ENCODE measurements at regions not wholly inside any gene's neighbourhood (a gene's known extent, or its start where the extent isn't known, plus 50 kb on each side); places are given as distances from the start of the nearest gene placed in this dataset.

GRCh38 chr3:14338242-14338641, 64.2 kb upstream of the SLC6A6 start:
- Mint-ChIP-seq H3K9me3 (no peaks in the 10 kb centered on the region), H3K4me3 (no peak overlapping the region), H3K4me1 (ENCODE audit: low read depth) (peaks cover 1% of the 10 kb centered on the region), H3K27me3 (ENCODE audit: insufficient read depth) (peaks cover 39% of the 10 kb centered on the region), H3K36me3 (ENCODE audit: low read depth) (no peaks in the 10 kb centered on the region), H3K27ac (no peak overlapping the region)
- TF ChIP-seq, protein P1, sequence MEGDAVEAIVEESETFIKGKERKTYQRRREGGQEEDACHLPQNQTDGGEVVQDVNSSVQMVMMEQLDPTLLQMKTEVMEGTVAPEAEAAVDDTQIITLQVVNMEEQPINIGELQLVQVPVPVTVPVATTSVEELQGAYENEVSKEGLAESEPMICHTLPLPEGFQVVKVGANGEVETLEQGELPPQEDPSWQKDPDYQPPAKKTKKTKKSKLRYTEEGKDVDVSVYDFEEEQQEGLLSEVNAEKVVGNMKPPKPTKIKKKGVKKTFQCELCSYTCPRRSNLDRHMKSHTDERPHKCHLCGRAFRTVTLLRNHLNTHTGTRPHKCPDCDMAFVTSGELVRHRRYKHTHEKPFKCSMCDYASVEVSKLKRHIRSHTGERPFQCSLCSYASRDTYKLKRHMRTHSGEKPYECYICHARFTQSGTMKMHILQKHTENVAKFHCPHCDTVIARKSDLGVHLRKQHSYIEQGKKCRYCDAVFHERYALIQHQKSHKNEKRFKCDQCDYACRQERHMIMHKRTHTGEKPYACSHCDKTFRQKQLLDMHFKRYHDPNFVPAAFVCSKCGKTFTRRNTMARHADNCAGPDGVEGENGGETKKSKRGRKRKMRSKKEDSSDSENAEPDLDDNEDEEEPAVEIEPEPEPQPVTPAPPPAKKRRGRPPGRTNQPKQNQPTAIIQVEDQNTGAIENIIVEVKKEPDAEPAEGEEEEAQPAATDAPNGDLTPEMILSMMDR (IDR thresholded peaks at IDR 0.05): no peak
- no peak for DNase-seq

- Mint-ChIP-seq H3K4me1 (ENCODE audit: low read depth) (peaks cover 8% of the 10 kb centered on the region), H3K4me3 (no peak overlapping the region)
Measured at GRCh38 chr3:14338898-14339458, 63.4 kb upstream of the SLC6A6 start.

DNA sequence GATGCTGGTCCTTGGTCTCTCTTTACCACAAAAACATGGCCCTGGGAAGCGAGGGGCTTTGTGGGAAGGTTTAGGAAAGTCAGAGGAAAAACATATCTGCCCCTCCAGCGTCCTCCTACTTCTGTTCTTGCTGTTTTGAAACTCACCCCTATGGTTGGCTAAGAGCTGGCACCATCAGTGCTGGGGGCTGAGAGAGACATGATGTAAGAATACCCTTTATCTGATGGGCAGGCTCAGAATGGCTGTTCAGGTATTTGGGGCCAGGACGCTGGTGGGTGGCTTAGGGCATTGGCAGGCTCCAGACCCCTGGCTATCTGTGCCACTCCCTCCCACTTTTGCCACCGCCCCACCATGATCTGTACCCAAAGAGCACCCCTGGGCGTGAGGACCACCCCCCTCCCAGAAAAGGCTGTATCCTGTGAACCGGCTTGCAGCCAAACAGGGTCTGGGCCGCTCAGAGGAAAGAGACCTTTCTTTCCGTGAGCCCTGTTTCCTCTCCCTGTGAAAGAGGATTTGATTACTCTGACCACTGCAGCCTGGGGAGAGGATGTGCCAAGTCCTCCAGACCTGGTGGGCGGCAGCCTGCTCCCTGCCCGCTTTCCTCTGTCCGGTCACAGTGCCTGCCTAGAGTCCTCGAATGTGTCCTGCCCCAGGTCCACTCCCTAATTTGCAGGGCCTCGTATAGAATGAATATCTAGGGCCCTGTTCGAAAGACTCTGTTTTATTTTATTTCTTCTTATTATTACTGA, 61.3 kb upstream of the SLC6A6 start:
- no peaks in the 10 kb centered on the region for H3K36me3 Mint-ChIP-seq (ENCODE audit: low read depth)
- TF ChIP-seq, protein P1 (IDR thresholded peaks at IDR 0.05): no peak
- no peak for DNase-seq
- peaks cover 25% of the 10 kb centered on the region for H3K4me1 Mint-ChIP-seq (ENCODE audit: low read depth)
- H3K27me3 Mint-ChIP-seq (ENCODE audit: insufficient read depth): peaks cover 45% of the 10 kb centered on the region
- no peak overlapping the region for H3K4me3 Mint-ChIP-seq
- H3K9me3 Mint-ChIP-seq: no peaks in the 10 kb centered on the region
- H3K27ac Mint-ChIP-seq: no peak overlapping the region

More at GRCh38 chr3:14338898-14339458, 63.4 kb upstream of the SLC6A6 start:
- Mint-ChIP-seq H3K9me3 (no peaks in the 10 kb centered on the region), H3K27ac (no peak overlapping the region), H3K36me3 (ENCODE audit: low read depth) (no peaks in the 10 kb centered on the region), H3K27me3 (ENCODE audit: insufficient read depth) (peaks cover 39% of the 10 kb centered on the region)
- TF ChIP-seq, protein P1 (IDR thresholded peaks at IDR 0.05): no peak
- DNase-seq: no peak

DNA sequence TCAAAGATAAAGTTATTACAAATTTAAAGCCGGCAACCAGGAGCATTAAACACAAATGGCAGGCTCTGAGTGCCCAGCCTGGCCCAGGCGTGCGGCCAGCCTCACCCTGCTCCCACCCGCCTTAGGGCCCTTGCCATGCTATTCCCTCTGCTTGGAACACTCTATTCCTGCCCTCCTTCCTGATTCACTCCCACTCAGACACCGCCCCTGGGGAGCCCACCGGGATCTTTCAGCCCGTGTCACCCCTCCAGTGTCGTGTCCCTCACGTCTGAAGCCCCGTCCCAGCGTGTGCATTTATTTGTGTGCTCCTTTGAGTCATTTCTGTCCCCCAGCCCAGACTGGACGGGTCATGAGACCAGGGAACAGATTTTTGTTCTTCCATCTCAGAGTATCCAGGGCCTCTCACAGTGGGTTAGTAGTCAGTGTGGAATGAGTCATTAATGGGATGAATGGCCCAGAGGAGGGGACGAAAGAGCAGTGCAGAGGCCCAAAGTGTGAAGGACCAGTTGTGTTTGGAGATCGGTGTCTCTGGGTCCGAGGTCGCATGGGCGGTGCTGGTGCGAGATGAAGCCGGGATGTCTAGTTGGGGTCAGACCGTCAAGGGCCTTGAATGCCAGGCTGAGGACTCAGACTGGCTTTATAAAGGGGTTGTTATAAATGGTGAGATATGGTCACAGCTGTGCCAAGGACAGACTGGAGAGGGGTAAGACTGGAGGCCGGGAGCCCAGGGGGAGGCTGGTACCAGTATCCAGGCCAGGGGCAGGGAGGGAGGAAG, 58.9 kb upstream of the SLC6A6 start:
- peaks cover 27% of the 10 kb centered on the region for H3K4me1 Mint-ChIP-seq (ENCODE audit: low read depth)
- TF ChIP-seq, protein P1 (IDR thresholded peaks at IDR 0.05): no peak
- peaks cover 36% of the 10 kb centered on the region for H3K27me3 Mint-ChIP-seq (ENCODE audit: insufficient read depth)
- no peaks in the 10 kb centered on the region for H3K36me3 Mint-ChIP-seq (ENCODE audit: low read depth)
- no peaks in the 10 kb centered on the region for H3K9me3 Mint-ChIP-seq
- no peak for DNase-seq
- H3K4me3 Mint-ChIP-seq: no peak overlapping the region
- no peak overlapping the region for H3K27ac Mint-ChIP-seq

GRCh38 chr3:14344351-14344750, 58.1 kb upstream of the SLC6A6 start:
- no peak for DNase-seq
- Mint-ChIP-seq H3K9me3 (no peaks in the 10 kb centered on the region), H3K36me3 (ENCODE audit: low read depth) (no peaks in the 10 kb centered on the region), H3K27ac (no peak overlapping the region), H3K4me1 (ENCODE audit: low read depth) (peaks cover 27% of the 10 kb centered on the region), H3K4me3 (no peak overlapping the region), H3K27me3 (ENCODE audit: insufficient read depth) (peaks cover 33% of the 10 kb centered on the region)
- TF ChIP-seq, protein P1 (IDR thresholded peaks at IDR 0.05): no peak
